Tibial nerve (tissue), 4 donors: ENCODE measurements at regions not wholly inside any gene's neighbourhood (a gene's known extent, or its start where the extent isn't known, plus 50 kb on each side); places are given as distances from the start of the nearest gene placed in this dataset.

Experiments
- EP300 ChIP-seq, 2 donors: sonication (generic); formaldehyde crosslinking; IDR thresholded peaks; one replicate each; pipeline ENCODE4 v1.6.1; 2017; ENCODE audit warnings: antibody characterized with exemption in 2 of 2, mild to moderate bottlenecking in 1 of 2
- POLR2A ChIP-seq, 2 donors: fragments of 450-650 bp; IDR thresholded peaks; one replicate each; pipeline ENCODE4 v1.6.1; 2017; ENCODE audit warnings: antibody characterized with exemption in 2 of 2, mild to moderate bottlenecking in 2 of 2, moderate library complexity in 2 of 2
- TF ChIP-seq, protein P1 (sequence below), 5 experiments: fragments of 200-600 bp in 3 of 5; fragments of 450-650 bp in 2 of 5; sonication (generic) in 3 of 5; IDR thresholded peaks; one replicate each; pipeline ENCODE4 v1.5.1; 2016 to 2019; ENCODE audit warnings: antibody characterized with exemption in 5 of 5, mild to moderate bottlenecking in 3 of 5, moderate library complexity in 2 of 5

GRCh38 chr4:56099378-56099786 lies 150.6 kb downstream of the CEP135 start:
- TF ChIP-seq POLR2A (IDR thresholded peaks at IDR 0.05) (no peak), EP300 (IDR thresholded peaks at IDR 0.05) (no peak)
- TF ChIP-seq, protein P1, sequence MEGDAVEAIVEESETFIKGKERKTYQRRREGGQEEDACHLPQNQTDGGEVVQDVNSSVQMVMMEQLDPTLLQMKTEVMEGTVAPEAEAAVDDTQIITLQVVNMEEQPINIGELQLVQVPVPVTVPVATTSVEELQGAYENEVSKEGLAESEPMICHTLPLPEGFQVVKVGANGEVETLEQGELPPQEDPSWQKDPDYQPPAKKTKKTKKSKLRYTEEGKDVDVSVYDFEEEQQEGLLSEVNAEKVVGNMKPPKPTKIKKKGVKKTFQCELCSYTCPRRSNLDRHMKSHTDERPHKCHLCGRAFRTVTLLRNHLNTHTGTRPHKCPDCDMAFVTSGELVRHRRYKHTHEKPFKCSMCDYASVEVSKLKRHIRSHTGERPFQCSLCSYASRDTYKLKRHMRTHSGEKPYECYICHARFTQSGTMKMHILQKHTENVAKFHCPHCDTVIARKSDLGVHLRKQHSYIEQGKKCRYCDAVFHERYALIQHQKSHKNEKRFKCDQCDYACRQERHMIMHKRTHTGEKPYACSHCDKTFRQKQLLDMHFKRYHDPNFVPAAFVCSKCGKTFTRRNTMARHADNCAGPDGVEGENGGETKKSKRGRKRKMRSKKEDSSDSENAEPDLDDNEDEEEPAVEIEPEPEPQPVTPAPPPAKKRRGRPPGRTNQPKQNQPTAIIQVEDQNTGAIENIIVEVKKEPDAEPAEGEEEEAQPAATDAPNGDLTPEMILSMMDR (IDR thresholded peaks at IDR 0.05) = no peak
